Fibroblast of skin of scalp (primary cell): ENCODE measurements at regions not wholly inside any gene's neighbourhood (a gene's known extent, or its start where the extent isn't known, plus 50 kb on each side); places are given as distances from the start of the nearest gene placed in this dataset.

Experiments
- DNase-seq: peaks from one replicate; pipeline ENCODE4 v3.0.0-alpha.2; 2013

- peak; percentile 27 for DNase-seq
These were observed 366.4 kb upstream of the ZP4 start for GRCh38 chr1:238257018-238257621.

GRCh38 chr1:238254935-238255334 is 364.2 kb upstream of the ZP4 start:
- DNase-seq: no peak

DNA sequence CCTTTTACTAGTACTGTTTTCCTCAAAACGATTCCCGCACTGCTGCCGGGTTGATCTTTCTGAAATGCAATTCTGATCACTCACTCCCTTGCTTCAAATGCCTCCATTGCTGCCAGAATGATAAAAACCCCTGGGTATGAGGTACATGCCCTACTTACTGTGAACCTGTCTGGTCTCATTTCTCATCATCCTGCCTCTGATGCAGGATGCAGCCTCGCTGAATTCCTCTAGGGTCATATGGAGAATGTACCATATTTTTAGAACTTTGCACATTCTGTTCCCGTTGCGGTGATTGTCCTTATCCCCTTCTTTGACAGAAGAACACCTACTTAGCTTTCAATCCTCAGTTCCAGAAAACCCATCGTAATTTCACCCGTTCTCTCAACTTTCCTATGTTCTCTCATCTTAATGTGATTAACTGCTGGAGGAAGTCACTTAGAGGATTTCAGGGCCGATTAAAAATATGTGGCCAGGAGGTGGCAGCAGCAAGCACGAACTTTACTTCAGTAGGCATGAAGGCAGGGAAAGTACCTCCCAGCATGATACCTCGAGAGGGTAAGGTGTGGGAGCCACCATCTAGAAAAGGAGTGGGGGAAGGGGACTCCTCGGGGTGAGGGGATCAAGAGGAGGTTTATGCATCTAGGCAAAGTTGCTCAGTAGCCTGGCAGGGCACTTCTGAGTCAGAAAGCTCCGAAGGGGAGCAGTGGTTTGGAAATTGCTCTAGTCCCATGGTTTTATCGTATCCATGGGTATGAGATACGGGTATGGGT is 361.5 kb upstream of the ZP4 start:
- peak; percentile 43 for DNase-seq

GRCh38 chr1:238248356-238248755 is 357.6 kb upstream of the ZP4 start:
- DNase-seq: no peak

- no peak for DNase-seq
These were observed 351.5 kb upstream of the ZP4 start for GRCh38 chr1:238242181-238242580.

- no peak for DNase-seq
These were observed 350.9 kb upstream of the ZP4 start for GRCh38 chr1:238241607-238242006.

DNA sequence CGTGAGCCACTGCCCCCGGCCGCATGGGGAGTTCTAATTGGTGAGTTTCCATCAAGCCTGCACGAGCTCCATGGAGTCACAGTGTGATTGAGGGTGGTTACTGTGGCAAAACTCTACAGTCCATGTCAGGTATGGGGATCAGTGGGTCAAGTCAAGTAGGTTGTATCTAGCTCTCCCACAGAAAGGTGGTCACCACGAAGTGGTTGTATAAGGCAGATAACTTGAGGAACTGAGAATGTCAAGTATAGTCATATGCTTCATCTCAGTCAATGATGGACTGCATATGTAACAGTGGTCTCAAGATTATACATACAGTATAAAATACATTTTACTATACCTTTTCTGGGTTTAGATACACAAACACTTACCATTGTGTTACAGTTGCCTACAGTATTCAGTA is 348.6 kb upstream of the ZP4 start:
- no peak for DNase-seq

- DNase-seq: no peak
These were observed 343.2 kb upstream of the ZP4 start for GRCh38 chr1:238233966-238234365.

DNA sequence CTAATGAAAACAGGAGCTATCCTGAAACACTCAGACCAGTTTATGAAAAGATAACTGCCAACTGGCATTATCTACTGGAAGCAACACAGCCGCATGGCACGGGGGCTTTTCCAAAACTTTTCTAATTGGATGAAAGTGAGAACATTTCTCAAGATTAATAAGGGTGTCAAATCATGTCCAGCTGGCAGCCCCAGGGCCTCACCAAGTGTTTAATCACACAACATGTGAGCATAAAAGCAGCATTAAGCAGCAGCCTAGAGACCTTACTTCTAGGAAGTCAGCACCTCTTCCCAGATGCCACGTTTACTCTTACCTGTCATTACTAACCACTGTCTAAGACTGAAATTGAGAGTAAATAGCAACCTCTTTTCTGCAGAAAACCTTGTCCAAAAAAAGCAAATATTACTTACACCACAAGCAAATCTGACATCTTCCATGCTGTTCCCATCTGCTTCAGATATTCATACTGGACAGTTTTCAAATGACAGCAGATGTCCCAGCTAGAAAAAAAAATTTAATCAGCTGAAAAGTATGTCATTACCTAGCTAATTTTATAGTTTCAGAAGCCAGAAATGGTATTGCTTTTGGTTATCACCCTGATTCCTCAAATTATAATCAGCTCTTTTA is 341.5 kb upstream of the ZP4 start:
- no peak for DNase-seq

- DNase-seq: no peak
These were observed 336.1 kb upstream of the ZP4 start for GRCh38 chr1:238226810-238227209.

DNA sequence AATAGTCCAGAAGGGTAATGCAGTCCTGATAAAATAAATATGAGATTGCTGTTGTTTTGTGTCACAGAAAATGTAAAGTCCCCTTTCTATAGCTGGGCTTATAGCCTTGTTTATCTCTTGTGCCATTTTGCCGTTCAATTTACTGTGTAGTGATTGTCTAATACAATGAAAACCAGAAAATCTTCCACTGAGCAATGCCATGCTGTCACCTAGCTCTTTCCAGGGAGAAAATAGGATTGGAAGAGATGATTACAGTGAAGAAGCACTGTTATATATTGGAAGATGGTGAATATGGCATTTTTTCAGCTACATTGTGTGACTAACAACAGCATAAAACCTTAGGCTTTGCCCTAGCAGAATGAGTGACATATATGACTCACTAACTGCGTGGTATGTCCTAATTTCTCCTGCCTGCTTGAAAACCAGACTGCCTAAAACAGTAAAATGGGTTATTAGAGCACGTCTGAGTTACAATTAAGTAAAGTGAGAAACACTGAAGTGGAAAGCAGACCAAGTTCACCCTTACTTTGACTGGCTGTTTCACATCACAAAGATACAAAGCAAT is 332.4 kb upstream of the ZP4 start:
- no peak for DNase-seq

DNA sequence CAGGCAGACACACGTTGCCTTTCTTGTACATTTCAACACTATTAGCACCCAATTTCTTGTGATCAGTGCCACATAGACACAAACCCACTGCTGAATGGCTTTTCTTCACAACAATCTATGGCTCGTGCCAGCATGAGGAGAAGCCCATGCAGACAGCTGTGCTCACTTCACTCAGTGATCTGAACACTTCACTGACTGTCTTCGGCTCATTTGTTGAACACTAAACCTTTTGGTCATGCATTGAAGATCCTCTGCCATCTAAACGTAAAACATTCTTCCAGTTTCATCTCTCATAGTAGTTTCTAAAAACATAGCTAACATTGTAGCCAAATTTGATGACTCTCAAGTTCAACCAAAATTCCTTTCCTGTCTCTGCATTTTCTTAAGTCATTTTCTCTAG is 331.0 kb upstream of the ZP4 start:
- no peak for DNase-seq

GRCh38 chr1:238214449-238214848 is 323.7 kb upstream of the ZP4 start:
- DNase-seq: no peak

DNA sequence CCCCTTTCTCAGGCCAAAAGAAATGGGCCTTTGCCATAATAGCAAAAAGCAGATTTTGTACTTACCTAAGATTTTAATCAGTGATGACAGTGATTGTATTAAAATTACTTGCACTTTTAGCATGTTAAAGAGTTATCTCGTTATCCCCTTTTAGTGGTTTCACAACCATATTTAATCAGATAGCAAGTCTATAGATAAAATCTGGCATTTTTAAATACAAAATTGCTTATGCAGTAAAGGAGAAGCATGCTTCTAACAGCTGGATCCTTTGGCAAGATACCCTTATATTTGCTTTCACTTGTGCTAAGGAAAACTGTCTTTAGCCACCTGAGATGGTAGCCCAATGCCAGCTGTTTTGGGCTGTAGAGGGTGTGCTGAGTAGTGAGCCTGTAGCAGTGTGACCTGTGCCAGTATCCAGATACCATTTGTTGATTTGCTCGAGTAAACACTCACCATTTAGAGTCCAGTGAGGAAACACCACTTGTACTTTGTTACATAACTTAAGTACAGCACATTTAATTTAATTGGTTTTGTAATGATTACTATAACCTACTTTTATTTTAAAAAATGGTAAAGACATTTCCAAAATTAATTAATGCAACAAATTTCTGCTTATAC is 314.4 kb upstream of the ZP4 start:
- no peak for DNase-seq

DNA sequence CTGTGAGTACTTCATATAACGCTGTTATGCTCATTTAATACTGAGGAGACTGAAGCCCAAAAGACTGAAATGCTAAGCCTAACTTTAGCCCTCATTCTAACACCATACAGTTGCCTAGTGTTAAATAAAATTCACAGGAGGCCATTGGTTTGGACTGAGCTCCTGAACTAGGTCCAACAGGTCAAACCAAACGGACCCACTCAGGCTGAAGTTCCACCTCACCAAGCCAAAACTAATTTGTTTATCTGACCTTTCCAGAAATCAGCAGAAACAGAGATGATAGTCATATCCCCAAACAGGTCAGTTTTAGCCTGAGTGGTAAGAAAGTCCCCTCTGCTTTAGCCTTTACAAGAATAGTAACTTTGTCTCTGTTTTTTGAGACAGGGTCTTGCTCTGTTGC is 311.3 kb upstream of the ZP4 start:
- no peak for DNase-seq

DNA sequence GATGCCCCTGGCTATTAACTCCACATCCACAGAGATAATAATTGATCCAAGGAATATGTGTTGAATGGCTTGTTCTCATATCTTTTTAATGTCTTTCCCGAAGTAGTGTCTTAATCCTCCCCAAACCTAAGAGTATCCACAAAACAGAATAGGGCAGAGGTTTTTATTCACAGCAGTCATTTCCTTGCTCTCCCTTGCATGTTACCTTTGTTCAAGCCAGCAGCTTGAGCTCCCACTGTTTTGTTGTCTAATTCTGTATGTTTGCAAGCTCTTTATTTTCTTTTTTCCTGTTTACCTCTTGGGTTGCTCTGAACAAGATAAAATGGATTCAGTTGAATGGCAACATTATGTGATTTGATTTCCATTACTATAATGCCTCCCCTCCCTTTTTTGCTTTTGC is 308.6 kb upstream of the ZP4 start:
- DNase-seq: no peak

- no peak for DNase-seq
These were observed 305.8 kb upstream of the ZP4 start for GRCh38 chr1:238196516-238196915.

- no peak for DNase-seq
These were observed 300.4 kb upstream of the ZP4 start for GRCh38 chr1:238191170-238191569.

DNA sequence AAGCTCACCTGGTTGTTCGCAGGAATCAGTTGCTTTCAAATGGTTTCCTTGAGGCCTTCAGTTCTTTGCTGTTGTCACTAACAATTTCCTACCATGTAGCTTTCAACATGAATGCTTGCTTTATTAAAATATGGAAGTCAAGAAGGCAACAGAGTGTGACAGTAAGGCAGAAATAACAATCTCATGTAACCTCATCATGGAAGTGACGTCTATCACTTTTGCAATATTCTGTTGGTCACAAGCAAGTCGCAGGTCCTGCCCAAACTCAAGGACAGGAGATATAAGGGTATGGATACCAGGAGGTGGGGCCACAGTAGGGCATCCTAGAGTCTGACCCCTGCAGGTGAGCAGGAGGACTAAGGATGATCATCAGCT is 296.8 kb upstream of the ZP4 start:
- no peak for DNase-seq

GRCh38 chr1:238186887-238187574 is 296.3 kb upstream of the ZP4 start:
- DNase-seq: no peak

DNA sequence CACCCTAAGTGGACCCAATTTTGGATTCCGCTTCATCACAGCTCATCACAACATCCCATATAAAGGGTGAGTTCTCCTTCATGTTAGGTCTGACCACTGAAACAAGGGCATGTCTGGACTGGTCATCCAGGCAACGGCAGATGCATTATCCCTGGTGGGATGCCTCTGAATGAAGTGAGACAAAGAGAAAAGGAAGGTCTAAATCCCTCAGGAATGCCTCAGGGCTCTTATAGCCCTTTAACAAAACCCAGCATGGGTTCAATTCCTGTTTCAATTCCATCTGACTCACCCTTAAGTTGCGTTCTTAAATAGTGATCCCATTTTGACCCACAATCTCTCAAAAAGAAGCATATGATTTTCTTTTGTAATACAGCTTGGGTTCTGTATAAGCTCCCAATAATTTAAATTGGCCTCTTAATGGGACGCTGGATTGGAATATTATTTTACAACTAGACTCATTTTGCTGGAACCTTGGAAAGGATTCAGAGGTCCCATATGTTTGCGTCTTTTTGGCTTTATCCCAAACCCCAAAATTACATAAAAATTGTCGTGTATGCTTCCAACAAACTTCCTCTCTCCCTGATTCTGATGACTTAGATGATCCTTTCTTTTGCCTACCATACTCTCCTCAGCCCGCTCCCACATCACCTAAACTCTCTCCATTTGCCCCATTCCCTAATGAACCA is 287.4 kb upstream of the ZP4 start:
- no peak for DNase-seq

DNA sequence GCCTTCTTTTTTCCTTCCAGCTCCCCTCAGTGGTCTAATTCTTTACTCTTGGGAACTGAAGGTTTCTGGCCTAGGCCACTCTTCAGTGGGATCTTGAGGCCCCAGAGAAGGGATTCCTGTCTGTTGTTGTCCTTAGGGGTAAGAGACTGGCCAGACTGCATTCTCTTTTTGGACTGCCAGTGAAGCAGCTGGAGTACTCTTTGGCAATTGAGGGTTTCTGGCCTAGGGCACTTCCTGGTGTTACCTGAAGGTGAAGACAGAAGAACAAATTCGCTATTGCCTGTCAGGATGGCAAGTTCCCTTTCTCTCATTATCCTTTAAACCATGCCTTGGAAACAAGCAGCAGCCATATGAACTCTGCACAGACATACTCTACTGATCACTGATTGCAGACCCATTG is 286.6 kb upstream of the ZP4 start:
- no peak for DNase-seq
